K562 (cell line): ENCODE measurements at regions not wholly inside any gene's neighbourhood (a gene's known extent, or its start where the extent isn't known, plus 50 kb on each side); places are given as distances from the start of the nearest gene placed in this dataset.

Source experiments
- ATAC-seq: fragments of 200-7000 bp; cut with Tn5 transposase; 3 replicates; pipeline ENCODE4 v1.9.1; 2020; ENCODE audit warnings: moderate library complexity
- BruUV-seq: library from RNA; stranded (reverse); fragments of 400-500 nt; replicated peaks from 2 replicates; lab custom pipeline; 2021; lab: Mats Ljungman, UMichigan
- CTCF ChIA-PET: fragments of 300-600 bp; formaldehyde crosslinking; extraction: SDS; loops from one replicate; lab custom pipeline; 2021; ENCODE audit warnings: low intra/inter-chr PET ratio; lab: Yijun Ruan, JAX
- POLR2A ChIA-PET: fragments of 300-600, 350-650 bp; sonication (Branson Sonifier 250); formaldehyde crosslinking; extraction: SDS; loops from one replicate; lab custom pipeline; 2021; ENCODE audit warnings: antibody characterized with exemption, inconsistent platforms; lab: Yijun Ruan, JAX
- DNase-seq, 4 experiments: peaks; one replicate each; pipeline versions ENCODE4 v3.0.0 to v3.0.0-alpha.2; 2011 to 2018; ENCODE audit warnings: low spot score in 3 of 4, mixed read lengths in 3 of 4; ENCODE audit errors: extremely low read depth in 1 of 4
- FAIRE-seq: peaks from 2 replicates; lab custom pipeline; 2011; peaks lifted over from hg19 to GRCh38; lab: Jason Lieb, UNC
- H2AFZ ChIP-seq: 2 replicates; pipeline ENCODE4 v1.6.0; 2011; ENCODE audit warnings: low read depth, low read length, control low read depth, inconsistent platforms
- H3K27ac ChIP-seq: fragments of 200-600 bp; 3 replicates; pipeline ENCODE4 v1.8.0; 2011; ENCODE audit warnings: low read depth, mild to moderate bottlenecking, control low read depth, inconsistent platforms, low read length, moderate library complexity, mixed read lengths; ENCODE audit errors: extremely low read depth
- H3K27me3 ChIP-seq, 2 experiments: fragments of 300-600 bp in 1 of 2; 2 replicates in 1 of 2; 3 replicates in 1 of 2; pipeline versions ENCODE4 v1.6.0 to v1.8.0; 2011; ENCODE audit warnings: inconsistent platforms in 2 of 2, low read length in 2 of 2, mild to moderate bottlenecking in 1 of 2, mixed read lengths in 1 of 2, moderate library complexity in 1 of 2; ENCODE audit not compliant: control insufficient read depth in 2 of 2, insufficient read depth in 2 of 2
- H3K36me3 ChIP-seq: fragments of 300-600 bp; 3 replicates; pipeline ENCODE4 v1.8.0; 2011; ENCODE audit warnings: mild to moderate bottlenecking, low read length, inconsistent platforms; ENCODE audit not compliant: control insufficient read depth, insufficient read depth
- H3K4me1 ChIP-seq, 2 experiments: fragments of 200-600 bp in 1 of 2; replicated peaks in 1 of 2; 2 replicates in 1 of 2; 3 replicates in 1 of 2; pipeline versions ENCODE4 v1.5.1 to v1.8.0; 2011; ENCODE audit warnings: inconsistent platforms in 2 of 2, low read length in 2 of 2, mild to moderate bottlenecking in 1 of 2, mixed read lengths in 1 of 2, moderate library complexity in 1 of 2; ENCODE audit not compliant: control insufficient read depth in 2 of 2, insufficient read depth in 2 of 2
- H3K4me2 ChIP-seq: 2 replicates; pipeline ENCODE4 v1.6.1; 2011; ENCODE audit warnings: low read length, control low read depth, inconsistent platforms, mixed read lengths; ENCODE audit not compliant: insufficient read depth
- H3K4me3 ChIP-seq: fragments of 200-600 bp; sonication (generic), shearing (Covaris generic); 2 replicates; pipeline ENCODE4 v1.5.1; 2016; ENCODE audit warnings: control low read depth, inconsistent platforms
- H3K79me2 ChIP-seq: fragments of 200-600 bp; 3 replicates; pipeline ENCODE4 v1.8.0; 2011; ENCODE audit warnings: low read length, inconsistent platforms; ENCODE audit not compliant: control insufficient read depth, insufficient read depth
- H3K9ac ChIP-seq, 2 experiments: 2 replicates each; pipeline versions ENCODE4 v1.6.0 to v1.6.1; 2011; ENCODE audit warnings: low read depth in 2 of 2, low read length in 2 of 2, control low read depth in 1 of 2, inconsistent platforms in 1 of 2, mild to moderate bottlenecking in 1 of 2, mixed read lengths in 1 of 2; ENCODE audit not compliant: insufficient read depth in 1 of 2
- H3K9me1 ChIP-seq: one replicate; pipeline ENCODE4 v1.6.0; 2011; ENCODE audit warnings: inconsistent platforms, mild to moderate bottlenecking, low read length, moderate library complexity; ENCODE audit not compliant: control insufficient read depth, insufficient read depth
- H3K9me3 ChIP-seq: replicated peaks from 2 replicates; pipeline ENCODE4 v1.5.1; 2011; ENCODE audit warnings: low read depth, low read length, inconsistent platforms; ENCODE audit not compliant: control insufficient read depth, insufficient read depth
- H4K20me1 ChIP-seq: replicated peaks from 2 replicates; pipeline ENCODE4 v1.6.1; 2011; ENCODE audit warnings: low read length, inconsistent platforms, mixed read lengths; ENCODE audit not compliant: control insufficient read depth, insufficient read depth
- BRD9 ChIP-seq: fragments of 450-650 bp; IDR thresholded peaks from 2 replicates; pipeline ENCODE4 v1.6.1; 2018; ENCODE audit warnings: low read depth; ENCODE audit not compliant: partially characterized antibody
- FOXJ3 ChIP-seq: sonication (generic); formaldehyde crosslinking; IDR thresholded peaks from 2 replicates; pipeline ENCODE4 v1.4.0; 2020; ENCODE audit warnings: mild to moderate bottlenecking, missing genetic modification reagents
- HBP1 ChIP-seq: fragments of 450-650 bp; formaldehyde crosslinking; IDR thresholded peaks from 2 replicates; pipeline ENCODE4 v1.4.0; 2022; ENCODE audit warnings: missing genetic modification characterization
- HES1 ChIP-seq: fragments of 450-650 bp; IDR thresholded peaks from 2 replicates; pipeline ENCODE4 v1.6.1; 2016; ENCODE audit warnings: low read depth, mild to moderate bottlenecking, moderate library complexity
- MED1 ChIP-seq: sonication (generic); formaldehyde crosslinking; IDR thresholded peaks from 2 replicates; pipeline ENCODE4 v1.8.1; 2023; ENCODE audit warnings: missing genetic modification reagents, borderline replicate concordance
- PURB ChIP-seq: sonication (generic); formaldehyde crosslinking; IDR thresholded peaks from 2 replicates; pipeline ENCODE4 v1.9.0; 2021; ENCODE audit warnings: low read depth, mild to moderate bottlenecking, missing genetic modification reagents
- SMC3 ChIP-seq: conservative IDR thresholded peaks from 2 replicates; pipeline ENCODE4 v1.6.1; 2011; ENCODE audit warnings: low read depth, low read length, improper control_type of control experiment; ENCODE audit not compliant: insufficient read depth
- SNIP1 ChIP-seq: fragments of 450-650 bp; IDR thresholded peaks from 2 replicates; pipeline ENCODE4 v1.7.1; 2017; ENCODE audit warnings: low read depth, mild to moderate bottlenecking
- TCFL5 ChIP-seq: fragments of 250-450 bp; sonication (Bioruptor Pico); conservative IDR thresholded peaks from 2 replicates; pipeline ENCODE4 v1.6.1; 2021; ENCODE audit warnings: mild to moderate bottlenecking, moderate library complexity, matching md5 sums
- ZBTB33 ChIP-seq: sonication (generic); formaldehyde crosslinking; IDR thresholded peaks from 2 replicates; pipeline ENCODE4 v1.8.1; 2023; ENCODE audit warnings: mild to moderate bottlenecking, missing genetic modification reagents
- ZNF445 ChIP-seq: fragments of 250-450 bp; sonication (Bioruptor Pico); IDR thresholded peaks from 2 replicates; pipeline ENCODE4 v1.4.0; 2020; ENCODE audit warnings: low read depth, mild to moderate bottlenecking, moderate library complexity
- whole genome bisulfite sequencing: fragments of 100-300 bp; shearing (Covaris generic); methylation state at CpG from one replicate; pipeline ENCODE4 v1.1.6; 2016; ENCODE audit warnings: low coverage, mixed read lengths; ENCODE audit not compliant: insufficient coverage; ENCODE audit errors: missing lambda C conversion rate; 5-methylcytosine and 5-hydroxymethylcytosine counted together
- in situ Hi-C: fragments of 300-500 bp; cut with MboI; formaldehyde crosslinking; loops from 4 replicates; pipeline ENCODE4 v1.15.0; 2018; ENCODE audit warnings: inconsistent platforms, mixed read lengths
- intact Hi-C: fragments of 100-400 bp; cut with micrococcal nuclease; formaldehyde crosslinking; loops from 2 replicates; pipeline ENCODE4 v1.14.2; 2022

GRCh38 chr18:73778032-73778359 lies 369.6 kb downstream of the FBXO15 start:
- Histone ChIP-seq H3K9me1 (no peaks in the 10 kb centered on the region), H3K4me3 (no peak overlapping the region), H3K36me3 (no peaks in the 10 kb centered on the region), H3K4me2 (no peak overlapping the region), H4K20me1 (no peaks in the 10 kb centered on the region), H3K27ac (no peak overlapping the region), H3K27me3 (no peaks in the 10 kb centered on the region), H3K9ac (no peak overlapping the region), H3K9me3 (no peaks in the 10 kb centered on the region), H3K4me1 (no peaks in the 10 kb centered on the region), H3K79me2 (no peaks in the 10 kb centered on the region), H2AFZ (no peak overlapping the region)
- intact Hi-C loops = no loop called here
- DNase-seq (no peak), FAIRE-seq (no peak), ATAC-seq (no peak)
- CTCF ChIA-PET = no interaction called here
- in situ Hi-C loops = no loop called here
- TF ChIP-seq ZBTB33 (CRISPR knock-in tag) (no peak), TCFL5 (CRISPR knock-in tag) (no peak), PURB (no peak), SMC3 (no peak), SNIP1 (no peak), ZNF445 (CRISPR knock-in tag) (no peak), HBP1 (CRISPR knock-in tag) (no peak), MED1 (CRISPR knock-in tag) (no peak), FOXJ3 (no peak), BRD9 (no peak), HES1 (no peak)
- BruUV-seq = no TSS peak
- POLR2A ChIA-PET = no interaction called here
- WGBS = 0% methylated on average over 2 of the region's 2 CpGs
